ENCODE measurements at regions not wholly inside any gene's neighbourhood (a gene's known extent, or its start where the extent isn't known, plus 50 kb on each side); places are given as distances from the start of the nearest gene placed in this dataset.

DNA sequence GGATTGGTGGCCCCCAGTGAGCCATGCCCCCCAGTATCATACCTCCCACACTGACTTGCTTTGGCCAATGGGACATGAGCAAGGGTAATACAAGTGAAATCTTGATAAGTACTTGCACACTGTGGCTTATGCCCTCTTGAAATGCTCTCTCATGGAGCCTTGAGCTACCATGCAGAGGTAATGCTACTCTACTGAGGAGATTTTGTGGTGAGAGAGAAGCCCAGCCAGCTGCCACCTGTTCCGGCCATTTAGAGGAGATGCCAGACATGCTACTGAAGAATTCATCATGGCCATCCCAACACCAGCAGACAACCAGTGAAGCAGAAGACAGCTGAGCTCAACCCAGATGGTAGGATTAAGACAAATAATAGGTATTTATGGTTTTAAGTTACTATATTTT lies 299.5 kb downstream of the MEF2C start:
- no peak overlapping the region for H3K27ac Mint-ChIP-seq
- DNase-seq: no peak
- no peaks in the 10 kb centered on the region for H3K4me1 Mint-ChIP-seq (ENCODE audit: low read depth)
- peaks cover 9% of the 10 kb centered on the region for H3K9me3 Mint-ChIP-seq
- no peaks in the 10 kb centered on the region for H3K36me3 Mint-ChIP-seq (ENCODE audit: low read depth)
- H3K4me3 Mint-ChIP-seq: no peak overlapping the region
- H3K27me3 Mint-ChIP-seq: peaks cover 5% of the 10 kb centered on the region

DNA sequence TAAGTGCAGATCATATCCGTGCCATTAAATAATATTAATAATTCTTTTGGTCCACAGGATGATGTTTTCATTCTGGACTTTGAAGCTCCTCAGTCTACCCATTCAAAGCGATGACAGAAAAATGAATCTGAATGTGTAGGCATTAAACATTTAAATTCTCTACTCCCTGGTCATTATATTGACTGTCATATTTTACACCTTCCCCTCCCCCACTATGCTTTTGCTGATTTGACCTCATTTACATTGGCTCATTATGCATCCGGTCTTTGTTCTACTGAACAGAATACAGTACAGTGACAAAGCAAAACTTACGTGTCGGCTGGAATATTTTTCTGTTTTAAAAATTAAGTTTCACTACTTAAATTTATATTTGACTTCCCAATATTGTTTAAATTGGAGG lies 289.7 kb upstream of the TMEM161B start:
- Mint-ChIP-seq H3K9me3 (no peaks in the 10 kb centered on the region), H3K4me1 (ENCODE audit: low read depth) (peaks cover 4% of the 10 kb centered on the region), H3K4me3 (no peak overlapping the region), H3K27me3 (peaks cover 16% of the 10 kb centered on the region), H3K27ac (no peak overlapping the region), H3K36me3 (ENCODE audit: low read depth) (no peaks in the 10 kb centered on the region)
- no peak for DNase-seq

DNA sequence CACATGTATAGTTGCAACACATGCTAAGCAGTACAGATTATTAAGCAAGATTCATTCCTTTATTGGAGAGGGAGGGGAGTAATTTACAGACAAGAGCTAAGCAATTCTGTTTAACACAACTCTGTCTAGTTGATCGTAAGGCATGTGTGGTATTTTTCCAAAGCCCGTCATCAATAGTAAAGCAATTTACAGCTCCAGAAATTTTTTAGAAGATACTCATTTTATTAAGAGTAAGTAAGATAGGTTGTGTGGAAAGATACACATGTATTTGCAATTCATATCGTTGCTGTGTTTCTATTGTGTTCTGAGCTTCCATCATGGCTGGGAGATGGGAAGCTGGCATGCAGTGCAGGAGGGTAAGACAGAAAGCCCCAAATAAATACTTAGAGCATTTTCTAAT lies 289.2 kb upstream of the TMEM161B start:
- Mint-ChIP-seq H3K27me3 (peaks cover 16% of the 10 kb centered on the region), H3K4me3 (no peak overlapping the region), H3K36me3 (ENCODE audit: low read depth) (no peaks in the 10 kb centered on the region), H3K27ac (no peak overlapping the region), H3K4me1 (ENCODE audit: low read depth) (peaks cover 4% of the 10 kb centered on the region), H3K9me3 (no peaks in the 10 kb centered on the region)
- no peak for DNase-seq

DNA sequence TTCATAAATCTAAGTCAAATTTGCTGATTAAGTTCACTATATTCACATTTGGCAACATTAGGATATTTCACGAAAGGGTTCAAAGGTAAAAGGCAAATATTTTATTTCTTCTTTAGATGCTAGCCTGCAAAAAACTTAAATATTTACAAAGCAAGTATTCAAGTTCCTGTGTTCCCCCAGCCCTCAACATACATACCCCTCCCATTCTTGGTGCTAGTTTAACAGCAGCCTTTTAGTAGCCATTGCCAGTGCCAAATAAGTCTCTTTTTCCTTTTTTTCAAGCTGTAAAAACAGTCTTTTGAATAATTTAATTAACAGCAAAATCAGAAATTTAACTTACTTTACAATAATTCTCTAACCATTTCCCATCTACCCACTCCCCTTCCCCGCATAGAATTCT lies 288.5 kb upstream of the TMEM161B start:
- no peaks in the 10 kb centered on the region for H3K36me3 Mint-ChIP-seq (ENCODE audit: low read depth)
- H3K4me3 Mint-ChIP-seq: no peak overlapping the region
- H3K4me1 Mint-ChIP-seq (ENCODE audit: low read depth): peaks cover 4% of the 10 kb centered on the region
- no peak for DNase-seq
- H3K27ac Mint-ChIP-seq: no peak overlapping the region
- peaks cover 16% of the 10 kb centered on the region for H3K27me3 Mint-ChIP-seq
- H3K9me3 Mint-ChIP-seq: no peaks in the 10 kb centered on the region

DNA sequence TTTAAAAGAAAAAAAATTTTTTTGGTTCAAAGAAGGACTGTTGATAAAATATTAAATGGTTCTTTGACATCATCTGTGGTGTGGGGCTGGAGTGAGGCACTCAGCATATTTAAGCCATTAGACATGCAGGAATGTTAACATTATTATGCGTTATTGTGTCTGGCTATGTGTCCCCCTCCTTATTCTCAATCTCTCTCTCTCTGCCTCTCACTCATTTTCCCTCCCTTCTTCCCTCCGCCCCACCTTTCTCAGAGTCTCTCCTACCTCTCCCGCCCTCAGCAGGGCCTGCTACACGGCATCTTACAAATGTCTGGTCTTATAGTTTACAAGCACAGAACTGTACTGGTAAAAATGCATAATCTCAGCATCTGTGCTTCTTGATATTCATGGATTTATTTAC lies 287.8 kb upstream of the TMEM161B start:
- no peaks in the 10 kb centered on the region for H3K36me3 Mint-ChIP-seq (ENCODE audit: low read depth)
- H3K9me3 Mint-ChIP-seq: no peaks in the 10 kb centered on the region

DNA sequence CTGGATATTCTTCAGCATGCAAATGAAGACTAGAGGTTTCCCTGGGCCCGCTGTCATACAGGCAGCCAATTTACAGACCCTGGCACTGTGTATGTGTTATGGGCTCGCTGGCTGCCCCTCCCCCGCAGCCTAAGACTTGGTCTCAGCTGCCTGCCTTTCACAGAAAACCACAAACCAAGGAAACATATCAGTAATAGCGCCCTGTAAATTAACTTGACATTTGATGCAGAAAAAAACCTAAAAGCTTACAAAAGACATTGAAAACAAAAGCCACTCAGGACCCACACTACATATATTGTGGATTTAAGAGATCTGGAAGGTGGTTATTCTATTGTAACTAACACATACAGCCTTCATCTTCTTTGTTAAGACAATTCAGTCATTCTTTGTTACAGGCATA lies 287.0 kb upstream of the TMEM161B start:
- H3K36me3 Mint-ChIP-seq (ENCODE audit: low read depth): no peaks in the 10 kb centered on the region
- no peaks in the 10 kb centered on the region for H3K9me3 Mint-ChIP-seq
- DNase-seq: no peak
- no peak overlapping the region for H3K4me3 Mint-ChIP-seq
- H3K27me3 Mint-ChIP-seq: peaks cover 15% of the 10 kb centered on the region
- H3K4me1 Mint-ChIP-seq (ENCODE audit: low read depth): peaks cover 4% of the 10 kb centered on the region
- no peak overlapping the region for H3K27ac Mint-ChIP-seq

More for the DNA sequence above, 287.8 kb upstream of the TMEM161B start:
- no peak overlapping the region for H3K27ac Mint-ChIP-seq
- DNase-seq: no peak
- H3K27me3 Mint-ChIP-seq: peaks cover 16% of the 10 kb centered on the region
- H3K4me1 Mint-ChIP-seq (ENCODE audit: low read depth): peaks cover 4% of the 10 kb centered on the region
- no peak overlapping the region for H3K4me3 Mint-ChIP-seq

DNA sequence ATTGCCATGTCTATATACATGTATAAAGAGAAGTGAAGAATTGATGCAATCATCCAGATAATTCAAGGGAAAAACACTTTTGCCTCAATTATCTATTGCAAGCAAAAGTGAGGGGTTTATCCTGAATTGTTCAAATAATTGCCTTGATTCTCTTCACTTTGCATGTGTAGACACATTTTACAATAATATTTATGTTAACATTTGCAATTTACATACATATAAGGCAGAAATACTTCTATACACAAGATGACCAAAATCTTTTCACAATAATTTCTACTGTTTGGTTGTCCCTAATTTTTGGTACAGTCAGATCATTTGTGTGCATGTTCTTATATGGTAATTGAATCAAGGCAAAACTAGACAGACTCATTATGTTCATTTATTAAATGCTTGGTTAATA lies 285.3 kb upstream of the TMEM161B start:
- Mint-ChIP-seq H3K27ac (no peak overlapping the region), H3K27me3 (peaks cover 10% of the 10 kb centered on the region), H3K4me3 (no peak overlapping the region), H3K4me1 (ENCODE audit: low read depth) (peaks cover 4% of the 10 kb centered on the region), H3K9me3 (no peaks in the 10 kb centered on the region), H3K36me3 (ENCODE audit: low read depth) (no peaks in the 10 kb centered on the region)
- no peak for DNase-seq

DNA sequence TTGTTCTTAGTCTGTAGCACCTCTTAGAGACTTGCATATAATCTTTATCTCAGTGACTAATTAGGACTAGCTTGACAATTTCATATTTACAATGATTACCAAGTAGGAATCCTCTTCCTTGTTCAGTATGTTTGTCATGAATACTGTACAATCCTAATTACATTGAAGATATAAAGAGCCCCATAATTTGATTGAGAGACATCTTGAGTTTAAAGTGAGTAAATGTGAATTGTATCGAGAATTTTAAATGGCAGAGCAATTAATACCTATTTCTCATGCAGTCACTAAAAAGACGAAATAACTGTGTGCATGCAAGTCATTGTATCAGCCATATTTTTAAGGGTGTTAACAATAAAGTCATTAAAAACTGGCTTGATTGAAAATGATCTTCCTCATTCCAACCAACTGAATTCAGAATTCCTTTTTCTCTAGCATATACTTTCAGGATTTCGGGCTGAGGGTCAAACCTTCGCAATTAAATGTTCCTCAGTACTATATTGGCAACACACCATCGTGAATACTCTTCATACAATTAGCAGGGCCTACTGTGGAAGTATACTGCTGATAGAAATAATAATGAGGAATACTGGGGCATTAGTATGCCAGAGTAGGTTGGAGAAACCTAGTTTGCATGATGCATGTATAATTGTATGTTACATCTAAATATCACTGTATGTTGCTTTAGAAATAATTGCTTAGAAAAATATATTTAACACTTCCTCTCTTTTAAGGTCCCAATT lies 284.7 kb upstream of the TMEM161B start:
- Mint-ChIP-seq H3K9me3 (no peaks in the 10 kb centered on the region), H3K4me1 (ENCODE audit: low read depth) (peaks cover 4% of the 10 kb centered on the region), H3K27me3 (peaks cover 7% of the 10 kb centered on the region), H3K4me3 (no peak overlapping the region), H3K27ac (no peak overlapping the region), H3K36me3 (ENCODE audit: low read depth) (no peaks in the 10 kb centered on the region)
- no peak for DNase-seq

DNA sequence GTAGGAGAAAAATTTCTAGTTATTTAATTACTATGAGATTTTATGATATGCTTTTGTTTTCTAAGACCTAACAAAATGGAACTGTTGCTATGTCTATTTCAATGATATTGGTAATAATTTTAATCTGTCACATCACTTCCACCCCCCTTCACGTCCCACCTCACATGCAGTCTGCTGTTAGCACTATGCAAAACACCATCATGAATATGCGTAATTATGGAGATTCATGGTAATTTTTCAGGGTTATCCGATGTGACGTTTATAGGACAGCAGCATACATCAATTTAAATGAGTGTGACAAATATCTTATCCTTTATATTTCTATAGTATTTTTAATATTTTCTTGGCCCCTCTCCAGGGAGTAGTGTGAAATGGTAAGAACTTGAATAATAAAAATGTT lies 283.8 kb upstream of the TMEM161B start:
- H3K27me3 Mint-ChIP-seq: peaks cover 4% of the 10 kb centered on the region
- H3K36me3 Mint-ChIP-seq (ENCODE audit: low read depth): no peaks in the 10 kb centered on the region
- DNase-seq: no peak
- H3K9me3 Mint-ChIP-seq: no peaks in the 10 kb centered on the region
- H3K4me3 Mint-ChIP-seq: no peak overlapping the region
- H3K4me1 Mint-ChIP-seq (ENCODE audit: low read depth): peaks cover 4% of the 10 kb centered on the region
- H3K27ac Mint-ChIP-seq: no peak overlapping the region

DNA sequence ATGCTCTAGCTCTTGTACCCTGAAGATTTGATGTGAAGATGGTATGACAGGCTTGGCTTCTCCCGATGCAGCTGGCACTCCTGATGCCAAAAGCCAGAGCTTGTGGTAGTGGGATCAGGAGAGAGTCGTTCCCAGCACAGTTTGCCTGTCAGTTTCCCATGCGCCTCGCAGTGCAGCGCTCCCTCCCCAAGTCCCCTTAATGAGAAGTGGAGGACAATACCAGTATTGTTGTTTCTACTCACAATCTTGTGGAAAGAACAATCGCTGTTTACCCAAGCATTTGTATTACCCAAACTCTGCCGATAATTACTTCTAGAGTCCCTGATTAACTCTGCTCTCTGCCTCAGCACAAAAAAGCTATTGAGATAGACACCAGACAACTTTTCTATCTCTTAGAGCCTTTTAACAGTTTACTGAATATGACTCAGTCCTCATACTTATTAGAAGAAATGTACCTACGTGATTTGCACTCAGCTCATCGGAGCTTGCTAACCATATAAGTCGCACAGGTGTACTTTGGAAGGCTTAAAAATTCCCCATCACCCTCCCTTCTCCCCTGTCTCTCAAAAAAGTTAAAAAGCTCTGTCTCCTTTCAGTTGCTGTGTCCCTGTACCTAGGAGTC lies 283.2 kb upstream of the TMEM161B start:
- peaks cover 4% of the 10 kb centered on the region for H3K4me1 Mint-ChIP-seq (ENCODE audit: low read depth)
- no peak overlapping the region for H3K27ac Mint-ChIP-seq
- H3K9me3 Mint-ChIP-seq: no peaks in the 10 kb centered on the region
- no peak overlapping the region for H3K4me3 Mint-ChIP-seq
- H3K27me3 Mint-ChIP-seq: peaks cover 4% of the 10 kb centered on the region
- no peak for DNase-seq
- no peaks in the 10 kb centered on the region for H3K36me3 Mint-ChIP-seq (ENCODE audit: low read depth)

DNA sequence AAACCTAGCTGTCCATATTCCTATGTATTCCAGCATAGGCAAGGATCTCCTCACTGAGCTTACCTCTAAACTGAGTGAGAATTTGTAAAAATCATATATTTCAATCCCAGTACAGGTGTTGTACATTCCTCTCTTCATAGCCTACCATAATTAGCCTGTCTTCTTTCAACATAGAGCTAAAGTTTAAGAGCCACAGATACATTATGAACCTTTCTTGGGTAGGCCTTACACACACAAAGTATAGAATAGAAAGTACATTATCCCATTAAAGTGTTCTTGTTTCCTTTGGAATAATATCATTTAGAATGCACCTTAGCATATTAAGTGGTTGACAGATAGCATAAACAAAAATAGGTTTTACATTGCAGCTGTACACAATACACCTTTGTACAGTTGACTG lies 282.1 kb upstream of the TMEM161B start:
- Mint-ChIP-seq H3K4me1 (ENCODE audit: low read depth) (peaks cover 3% of the 10 kb centered on the region), H3K27me3 (peaks cover 3% of the 10 kb centered on the region), H3K36me3 (ENCODE audit: low read depth) (no peaks in the 10 kb centered on the region), H3K27ac (no peak overlapping the region), H3K9me3 (no peaks in the 10 kb centered on the region), H3K4me3 (no peak overlapping the region)
- no peak for DNase-seq

DNA sequence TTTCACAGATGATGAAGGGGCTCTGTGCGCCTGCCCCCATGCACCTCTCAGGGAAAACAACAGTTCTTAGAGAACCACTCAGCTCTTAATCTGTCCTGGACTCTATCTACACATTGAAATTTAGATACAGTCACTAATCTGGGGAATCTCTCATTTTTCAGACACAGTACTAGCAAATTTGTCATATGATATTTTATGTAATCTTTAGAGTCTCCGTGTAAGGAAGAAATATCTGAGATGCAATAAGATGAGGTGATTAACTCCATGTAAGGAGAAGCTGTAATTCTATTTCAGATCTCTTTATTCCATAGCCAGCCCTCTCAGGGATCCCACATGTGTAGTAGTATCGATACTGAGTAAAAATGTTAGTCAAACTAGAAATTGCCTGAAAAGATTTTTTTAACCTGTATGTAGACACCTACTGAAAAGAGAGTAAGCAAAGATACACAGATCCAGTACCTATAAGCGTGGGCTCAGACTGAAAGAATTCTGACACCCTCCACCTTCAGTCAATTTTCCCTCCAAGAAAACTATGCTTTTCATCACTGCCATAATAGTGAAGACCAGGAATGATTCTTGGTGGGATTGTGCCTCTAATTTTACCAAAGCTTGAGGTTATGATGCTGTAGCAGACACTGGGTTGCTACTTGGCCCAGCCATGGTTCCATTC lies 279.6 kb upstream of the TMEM161B start:
- no peaks in the 10 kb centered on the region for H3K36me3 Mint-ChIP-seq (ENCODE audit: low read depth)
- peaks cover 14% of the 10 kb centered on the region for H3K27me3 Mint-ChIP-seq
- no peak for DNase-seq
- no peak overlapping the region for H3K27ac Mint-ChIP-seq
- H3K9me3 Mint-ChIP-seq: no peaks in the 10 kb centered on the region
- H3K4me1 Mint-ChIP-seq (ENCODE audit: low read depth): no peaks in the 10 kb centered on the region
- H3K4me3 Mint-ChIP-seq: no peak overlapping the region

DNA sequence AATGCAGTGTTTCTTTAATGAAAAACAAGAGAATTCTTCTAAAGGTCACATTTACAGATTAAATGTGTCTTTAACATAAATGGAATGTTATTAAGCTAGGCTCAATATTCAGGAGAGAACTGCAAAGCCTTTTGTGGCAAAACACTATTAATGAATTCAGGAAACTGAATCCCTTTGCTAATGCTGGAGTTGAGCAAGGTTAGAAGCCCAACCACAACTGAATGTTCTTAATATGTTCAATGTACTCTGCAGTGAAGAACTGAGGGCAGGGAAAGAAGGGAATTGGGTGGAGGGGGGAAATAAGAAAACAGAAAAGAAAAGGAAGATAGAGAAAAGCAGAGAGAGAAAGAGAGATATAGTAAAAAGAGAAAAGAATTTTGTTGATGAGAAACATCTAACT lies 276.7 kb upstream of the TMEM161B start:
- Mint-ChIP-seq H3K4me3 (no peak overlapping the region), H3K27ac (no peak overlapping the region), H3K9me3 (no peaks in the 10 kb centered on the region), H3K27me3 (peaks cover 14% of the 10 kb centered on the region), H3K4me1 (ENCODE audit: low read depth) (no peaks in the 10 kb centered on the region), H3K36me3 (ENCODE audit: low read depth) (no peaks in the 10 kb centered on the region)
- no peak for DNase-seq

DNA sequence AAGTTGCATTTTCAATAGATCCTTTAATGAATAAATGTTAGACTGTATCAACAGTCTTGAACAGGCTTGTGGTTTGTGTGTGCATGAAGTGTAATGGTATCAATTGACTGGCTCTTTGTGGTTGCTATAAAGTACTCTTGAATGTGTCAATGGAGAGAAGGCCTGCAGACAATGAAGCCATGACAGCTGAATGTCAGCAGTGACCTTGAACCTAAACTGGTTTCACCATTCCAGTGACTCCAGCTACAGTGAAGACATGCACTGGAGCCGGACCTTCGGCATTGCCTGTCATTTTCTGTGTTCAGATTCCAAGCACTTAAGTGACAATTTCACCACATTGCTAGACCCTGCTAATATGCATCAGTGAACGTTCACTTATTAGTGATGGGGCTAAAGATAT lies 276.0 kb upstream of the TMEM161B start:
- no peaks in the 10 kb centered on the region for H3K9me3 Mint-ChIP-seq
- DNase-seq: no peak
- H3K27ac Mint-ChIP-seq: no peak overlapping the region
- no peaks in the 10 kb centered on the region for H3K4me1 Mint-ChIP-seq (ENCODE audit: low read depth)
- peaks cover 19% of the 10 kb centered on the region for H3K27me3 Mint-ChIP-seq
- H3K4me3 Mint-ChIP-seq: no peak overlapping the region
- H3K36me3 Mint-ChIP-seq (ENCODE audit: low read depth): no peaks in the 10 kb centered on the region

DNA sequence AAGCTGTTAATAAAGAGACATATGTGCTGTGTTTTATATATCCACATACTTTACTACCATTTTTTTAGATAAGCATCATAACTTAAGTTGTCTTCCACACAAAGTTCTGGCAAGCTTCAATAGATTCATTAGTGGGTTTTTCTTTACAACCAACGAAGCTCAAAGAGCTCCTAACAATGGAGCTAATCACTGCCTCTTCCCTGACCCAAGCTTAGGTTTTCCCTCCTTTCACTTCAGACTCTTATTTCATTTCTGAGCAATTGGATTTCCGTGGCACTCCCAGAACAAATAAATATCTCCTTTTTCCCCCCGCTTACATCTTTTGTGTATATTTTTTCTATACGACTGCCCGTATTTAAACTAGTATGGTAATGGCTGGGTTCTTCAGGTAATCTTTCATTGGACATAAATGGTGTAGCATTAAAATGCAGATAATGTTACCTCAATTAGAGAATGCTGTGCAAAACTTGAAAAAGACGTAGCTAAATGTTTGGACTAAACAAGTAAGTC lies 275.5 kb upstream of the TMEM161B start:
- no peak for DNase-seq
- no peaks in the 10 kb centered on the region for H3K9me3 Mint-ChIP-seq
- peaks cover 24% of the 10 kb centered on the region for H3K27me3 Mint-ChIP-seq
- H3K27ac Mint-ChIP-seq: no peak overlapping the region
- no peaks in the 10 kb centered on the region for H3K36me3 Mint-ChIP-seq (ENCODE audit: low read depth)
- no peak overlapping the region for H3K4me3 Mint-ChIP-seq
- no peaks in the 10 kb centered on the region for H3K4me1 Mint-ChIP-seq (ENCODE audit: low read depth)

All from activated T-cell treated with anti-CD3 and anti-CD28 coated beads, Interleukin-2, amount 50 U/mL, for 24 hours (primary cell).